ENCODE measurements at regions not wholly inside any gene's neighbourhood (a gene's known extent, or its start where the extent isn't known, plus 50 kb on each side); places are given as distances from the start of the nearest gene placed in this dataset.
"Not testable (repeated sequence)": the region's sequence is repeated elsewhere in the genome, so short reads cannot be mapped to it uniquely, and the experiment has no call there.

- ChIA-PET POLR2A (no interaction called here), CTCF (no interaction called here)
- Histone ChIP-seq H3K4me3 (ENCODE audit: low read depth, low read length) (no peak overlapping the region), H3K36me3 (ENCODE audit: control insufficient read depth, insufficient read depth, low read length) (no peaks in the 10 kb centered on the region), H3K27me3 (ENCODE audit: control insufficient read depth, insufficient read depth, low read length) (peaks cover 5% of the 10 kb centered on the region; the same call in 1 of the 2 replicates)
- no peak for DNase-seq (ENCODE audit: low read depth)
- TF ChIP-seq CTCF (IDR thresholded peaks at IDR 0.05; ENCODE audit: insufficient read depth, low read depth, low read length) = no peak
These were observed 53.0 kb upstream of the ST3GAL6 start for GRCh38 chr3:98710067-98710659.

- no peak for DNase-seq (ENCODE audit: low read depth)
- CTCF ChIA-PET = interaction anchor here (0.9 kb wide), 1 partner anchor 21 kb away, joined by 3 read pairs; no protein-coding TSS in a partner anchor
- H3K36me3 ChIP-seq (ENCODE audit: control insufficient read depth, insufficient read depth, low read length) = no peaks in the 10 kb centered on the region
- no peak for TF ChIP-seq CTCF (IDR thresholded peaks at IDR 0.05; ENCODE audit: insufficient read depth, low read depth, low read length)
- peaks cover 5% of the 10 kb centered on the region; the same call in 1 of the 2 replicates for H3K27me3 ChIP-seq (ENCODE audit: control insufficient read depth, insufficient read depth, low read length)
- POLR2A ChIA-PET = no interaction called here
- H3K4me3 ChIP-seq (ENCODE audit: low read depth, low read length) = no peak overlapping the region
These were observed 51.7 kb upstream of the ST3GAL6 start for GRCh38 chr3:98711426-98711825.

GRCh38 chr3:98712726-98713125, 50.4 kb upstream of the ST3GAL6 start:
- no peak overlapping the region for H3K4me3 ChIP-seq (ENCODE audit: low read depth, low read length)
- H3K36me3 ChIP-seq (ENCODE audit: control insufficient read depth, insufficient read depth, low read length) = no peaks in the 10 kb centered on the region
- ChIA-PET POLR2A (no interaction called here), CTCF (no interaction called here)
- TF ChIP-seq CTCF (IDR thresholded peaks at IDR 0.05; ENCODE audit: insufficient read depth, low read depth, low read length) = no peak
- no peak for DNase-seq (ENCODE audit: low read depth)
- peaks cover 3% of the 10 kb centered on the region; the same call in 1 of the 2 replicates for H3K27me3 ChIP-seq (ENCODE audit: control insufficient read depth, insufficient read depth, low read length)

GRCh38 chr3:98713332-98713731, 49.8 kb upstream of the ST3GAL6 start:
- H3K27me3 ChIP-seq (ENCODE audit: control insufficient read depth, insufficient read depth, low read length); H3K36me3 ChIP-seq (ENCODE audit: control insufficient read depth, insufficient read depth, low read length); DNase-seq (ENCODE audit: low read depth); H3K4me3 ChIP-seq (ENCODE audit: low read depth, low read length); POLR2A ChIA-PET; CTCF ChIA-PET: not testable (repeated sequence)
